ENCODE measurements at regions not wholly inside any gene's neighbourhood (a gene's known extent, or its start where the extent isn't known, plus 50 kb on each side); places are given as distances from the start of the nearest gene placed in this dataset.
A peak's percentile ranks its signal among the peaks of the same experiment; 100 is the strongest.

GRCh38 chr18:44590956-44591670 is 89.6 kb upstream of the SETBP1 start:
- Histone ChIP-seq H3K4me1 (ENCODE audit: control insufficient read depth, insufficient read depth, low read length) (peaks cover 3% of the 10 kb centered on the region), H3K27me3 (ENCODE audit: control insufficient read depth, insufficient read depth) (no peaks in the 10 kb centered on the region), H3K4me3 (ENCODE audit: low read length) (no peak overlapping the region), H3K9me3 (ENCODE audit: control insufficient read depth, low read length) (no peaks in the 10 kb centered on the region), H3K27ac (ENCODE audit: low read length) (no peak overlapping the region)
- no peak for ATAC-seq
- intact Hi-C loops (cut with DNase I): no loop called here
- no peak for DNase-seq
- 77% methylated on average over 1 of the region's 1 CpG for WGBS

GRCh38 chr18:44592639-44593038 is 88.0 kb upstream of the SETBP1 start:
- H3K27me3 ChIP-seq (ENCODE audit: control insufficient read depth, insufficient read depth): no peaks in the 10 kb centered on the region
- no peaks in the 10 kb centered on the region for H3K9me3 ChIP-seq (ENCODE audit: control insufficient read depth, low read length)
- DNase-seq: no peak
- H3K4me3 ChIP-seq (ENCODE audit: low read length): no peak overlapping the region
- H3K27ac ChIP-seq (ENCODE audit: low read length): peak overlapping the region; percentile 45
- H3K4me1 ChIP-seq (ENCODE audit: control insufficient read depth, insufficient read depth, low read length): peaks cover 3% of the 10 kb centered on the region
- WGBS: 31% methylated on average over 2 of the region's 2 CpGs
- intact Hi-C loops (cut with DNase I): no loop called here
- peak; percentile 73 to 84 for ATAC-seq

GRCh38 chr18:44594799-44595467 is 85.8 kb upstream of the SETBP1 start:
- no peaks in the 10 kb centered on the region for H3K9me3 ChIP-seq (ENCODE audit: control insufficient read depth, low read length)
- DNase-seq (no peak), ATAC-seq (peak; percentile 88 to 90)
- H3K27ac ChIP-seq (ENCODE audit: low read length): no peak overlapping the region
- H3K27me3 ChIP-seq (ENCODE audit: control insufficient read depth, insufficient read depth): no peaks in the 10 kb centered on the region
- intact Hi-C loops (cut with DNase I): no loop called here
- peaks cover 3% of the 10 kb centered on the region for H3K4me1 ChIP-seq (ENCODE audit: control insufficient read depth, insufficient read depth, low read length)
- no peak overlapping the region for H3K4me3 ChIP-seq (ENCODE audit: low read length)
- 35% methylated on average over 3 of the region's 3 CpGs for WGBS

GRCh38 chr18:44597797-44598196 is 82.9 kb upstream of the SETBP1 start:
- H3K4me3 ChIP-seq (ENCODE audit: low read length): no peak overlapping the region
- ATAC-seq (peak; percentile 28 to 59), DNase-seq (no peak)
- intact Hi-C loops (cut with DNase I): no loop called here
- 78% methylated on average over 3 of the region's 3 CpGs for WGBS
- H3K27ac ChIP-seq (ENCODE audit: low read length): no peak overlapping the region
- peaks cover 3% of the 10 kb centered on the region for H3K4me1 ChIP-seq (ENCODE audit: control insufficient read depth, insufficient read depth, low read length)
- no peaks in the 10 kb centered on the region for H3K9me3 ChIP-seq (ENCODE audit: control insufficient read depth, low read length)
- no peaks in the 10 kb centered on the region for H3K27me3 ChIP-seq (ENCODE audit: control insufficient read depth, insufficient read depth)

- Histone ChIP-seq H3K4me3 (ENCODE audit: low read length) (no peak overlapping the region), H3K27ac (ENCODE audit: low read length) (no peak overlapping the region), H3K4me1 (ENCODE audit: control insufficient read depth, insufficient read depth, low read length) (peaks cover 1% of the 10 kb centered on the region), H3K27me3 (ENCODE audit: control insufficient read depth, insufficient read depth) (no peaks in the 10 kb centered on the region), H3K9me3 (ENCODE audit: control insufficient read depth, low read length) (no peaks in the 10 kb centered on the region)
- intact Hi-C loops (cut with DNase I): no loop called here
- DNase-seq: no peak
- 82% methylated on average over 4 of the region's 4 CpGs for WGBS
- no peak for ATAC-seq
Measured at GRCh38 chr18:44598514-44598913, 82.2 kb upstream of the SETBP1 start.

- 37% methylated on average over 4 of the region's 4 CpGs for WGBS
- Histone ChIP-seq H3K4me1 (ENCODE audit: control insufficient read depth, insufficient read depth, low read length) (no peaks in the 10 kb centered on the region), H3K4me3 (ENCODE audit: low read length) (no peak overlapping the region), H3K9me3 (ENCODE audit: control insufficient read depth, low read length) (no peaks in the 10 kb centered on the region), H3K27ac (ENCODE audit: low read length) (no peak overlapping the region), H3K27me3 (ENCODE audit: control insufficient read depth, insufficient read depth) (no peaks in the 10 kb centered on the region)
- ATAC-seq (peak; percentile 73 to 78), DNase-seq (peak; percentile 37 to 75 (median 50))
- intact Hi-C loops (cut with DNase I): no loop called here
Measured at GRCh38 chr18:44599412-44599811, 81.3 kb upstream of the SETBP1 start.

GRCh38 chr18:44601447-44601846 is 79.2 kb upstream of the SETBP1 start:
- H3K9me3 ChIP-seq (ENCODE audit: control insufficient read depth, low read length): no peaks in the 10 kb centered on the region
- no peaks in the 10 kb centered on the region for H3K27me3 ChIP-seq (ENCODE audit: control insufficient read depth, insufficient read depth)
- intact Hi-C loops (cut with DNase I): no loop called here
- no peaks in the 10 kb centered on the region for H3K4me1 ChIP-seq (ENCODE audit: control insufficient read depth, insufficient read depth, low read length)
- no peak overlapping the region for H3K27ac ChIP-seq (ENCODE audit: low read length)
- no peak for ATAC-seq
- H3K4me3 ChIP-seq (ENCODE audit: low read length): no peak overlapping the region
- DNase-seq: no peak

GRCh38 chr18:44602380-44602779 is 78.3 kb upstream of the SETBP1 start:
- no peak for ATAC-seq
- no peak overlapping the region for H3K27ac ChIP-seq (ENCODE audit: low read length)
- H3K4me1 ChIP-seq (ENCODE audit: control insufficient read depth, insufficient read depth, low read length): no peaks in the 10 kb centered on the region
- DNase-seq: no peak
- no peaks in the 10 kb centered on the region for H3K27me3 ChIP-seq (ENCODE audit: control insufficient read depth, insufficient read depth)
- 84% methylated on average over 2 of the region's 2 CpGs for WGBS
- intact Hi-C loops (cut with DNase I): no loop called here
- no peaks in the 10 kb centered on the region for H3K9me3 ChIP-seq (ENCODE audit: control insufficient read depth, low read length)
- no peak overlapping the region for H3K4me3 ChIP-seq (ENCODE audit: low read length)

- Histone ChIP-seq H3K27ac (ENCODE audit: low read length) (no peak overlapping the region), H3K9me3 (ENCODE audit: control insufficient read depth, low read length) (no peaks in the 10 kb centered on the region), H3K4me3 (ENCODE audit: low read length) (no peak overlapping the region), H3K4me1 (ENCODE audit: control insufficient read depth, insufficient read depth, low read length) (no peaks in the 10 kb centered on the region), H3K27me3 (ENCODE audit: control insufficient read depth, insufficient read depth) (no peaks in the 10 kb centered on the region)
- DNase-seq (no peak), ATAC-seq (no peak)
- WGBS: 89% methylated on average over 1 of the region's 1 CpG
- intact Hi-C loops (cut with DNase I): no loop called here
Measured at GRCh38 chr18:44602845-44603244, 77.8 kb upstream of the SETBP1 start.

GRCh38 chr18:44609181-44609941 is 71.3 kb upstream of the SETBP1 start:
- ATAC-seq: no peak
- H3K4me3 ChIP-seq (ENCODE audit: low read length): no peak overlapping the region
- H3K9me3 ChIP-seq (ENCODE audit: control insufficient read depth, low read length): no peaks in the 10 kb centered on the region
- DNase-seq: no peak
- no peaks in the 10 kb centered on the region for H3K4me1 ChIP-seq (ENCODE audit: control insufficient read depth, insufficient read depth, low read length)
- no peak overlapping the region for H3K27ac ChIP-seq (ENCODE audit: low read length)
- 63% methylated on average over 2 of the region's 2 CpGs for WGBS
- intact Hi-C loops (cut with DNase I): no loop called here
- no peaks in the 10 kb centered on the region for H3K27me3 ChIP-seq (ENCODE audit: control insufficient read depth, insufficient read depth)

- H3K9me3 ChIP-seq (ENCODE audit: control insufficient read depth, low read length): no peaks in the 10 kb centered on the region
- ATAC-seq: no peak
- no peaks in the 10 kb centered on the region for H3K27me3 ChIP-seq (ENCODE audit: control insufficient read depth, insufficient read depth)
- 79% methylated on average over 1 of the region's 1 CpG for WGBS
- H3K4me1 ChIP-seq (ENCODE audit: control insufficient read depth, insufficient read depth, low read length): no peaks in the 10 kb centered on the region
- DNase-seq: no peak
- no peak overlapping the region for H3K4me3 ChIP-seq (ENCODE audit: low read length)
- H3K27ac ChIP-seq (ENCODE audit: low read length): no peak overlapping the region
- intact Hi-C loops (cut with DNase I): no loop called here
Measured at GRCh38 chr18:44620812-44621211, 59.9 kb upstream of the SETBP1 start.

Measured in right cardiac atrium (tissue), 5 donors.